T-helper 2 cell (primary cell): ENCODE measurements at regions not wholly inside any gene's neighbourhood (a gene's known extent, or its start where the extent isn't known, plus 50 kb on each side); places are given as distances from the start of the nearest gene placed in this dataset.
"Not testable (repeated sequence)": the region's sequence is repeated elsewhere in the genome, so short reads cannot be mapped to it uniquely, and the experiment has no call there.

Source experiments
- DNase-seq, 5 experiments: peaks; one replicate each; pipeline versions ENCODE4 v3.0.0 to v3.0.0-alpha.2; 2012 to 2022

DNA sequence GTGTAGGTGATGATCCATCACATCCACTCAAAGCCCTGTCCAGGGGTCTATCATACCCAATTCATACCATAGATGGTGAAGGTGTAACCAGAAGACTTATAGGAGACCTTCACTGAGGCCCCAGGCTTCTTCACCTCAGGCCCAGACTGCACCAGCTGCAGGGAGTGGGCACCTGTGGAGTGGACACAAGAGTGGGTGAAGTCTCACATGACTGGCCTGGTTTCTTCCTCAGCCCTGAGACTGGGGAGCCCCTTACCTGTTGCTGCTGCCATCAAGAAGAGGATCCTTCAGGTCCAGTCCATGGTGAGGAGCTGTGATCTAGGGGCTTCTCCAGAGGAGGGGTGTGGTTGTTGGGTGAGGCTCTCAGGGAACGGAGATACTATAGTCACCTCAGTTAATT is 851.0 kb downstream of the TMEM121 start:
- DNase-seq: no peak

DNA sequence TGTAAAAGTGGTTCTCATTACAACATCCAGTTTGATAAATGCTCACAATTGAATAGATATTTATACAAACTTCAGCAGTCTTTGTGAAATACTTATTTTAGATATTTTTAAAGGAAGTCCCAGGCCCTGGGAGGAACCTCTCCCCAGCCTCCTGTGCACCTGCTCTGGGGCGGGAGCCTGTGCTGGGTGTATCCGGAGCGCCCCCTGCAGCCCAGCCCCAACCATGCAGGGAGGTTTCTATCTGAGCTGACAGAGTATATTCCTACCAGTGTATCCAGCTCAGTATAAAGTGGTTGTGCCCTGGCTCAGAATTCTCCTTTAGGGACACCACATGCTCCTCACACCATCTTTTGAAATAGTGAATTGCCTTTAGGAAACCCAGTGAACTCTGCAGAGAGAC is 851.8 kb downstream of the TMEM121 start:
- peak in 2 of 5 experiments; percentile 13 to 33 for DNase-seq

DNA sequence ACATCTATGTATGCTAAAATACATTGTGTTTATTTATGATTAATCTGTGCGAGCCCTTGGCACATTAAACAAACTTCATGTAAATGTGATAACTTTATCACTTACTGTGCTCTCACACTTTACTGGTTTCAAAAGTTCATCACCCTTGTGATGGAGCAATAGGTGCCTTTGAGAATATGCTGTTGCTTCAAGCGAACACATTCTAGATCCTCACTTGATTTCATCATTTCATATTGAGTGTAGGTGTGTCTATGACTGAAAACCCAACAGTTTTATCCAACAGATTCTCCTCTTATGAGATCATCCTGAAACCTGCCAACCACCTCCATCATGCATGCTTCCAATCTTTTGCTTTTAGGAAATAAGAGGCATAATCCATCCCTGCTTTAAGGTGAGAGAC is 854.4 kb downstream of the TMEM121 start:
- DNase-seq: no peak

DNA sequence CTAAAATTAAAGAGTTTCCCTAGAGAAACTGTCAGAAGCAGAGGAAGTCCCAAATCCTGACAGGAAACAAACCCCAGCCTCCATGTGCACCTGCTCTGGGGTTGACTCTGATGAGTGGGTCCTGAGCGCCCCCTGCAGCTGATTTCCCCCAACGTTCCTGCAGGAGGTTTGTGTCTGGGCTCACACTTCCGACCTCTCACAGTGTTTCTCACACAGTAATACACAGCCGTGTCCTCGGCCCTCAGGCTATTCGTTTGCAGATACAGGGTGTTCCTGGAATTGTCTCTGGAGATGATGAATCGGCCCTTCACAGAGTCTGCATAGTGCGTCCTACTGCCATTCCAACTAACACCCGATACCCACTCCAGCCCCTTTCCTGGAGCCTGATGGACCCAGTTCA is 862.8 kb downstream of the TMEM121 start:
- DNase-seq: not testable (repeated sequence)

DNA sequence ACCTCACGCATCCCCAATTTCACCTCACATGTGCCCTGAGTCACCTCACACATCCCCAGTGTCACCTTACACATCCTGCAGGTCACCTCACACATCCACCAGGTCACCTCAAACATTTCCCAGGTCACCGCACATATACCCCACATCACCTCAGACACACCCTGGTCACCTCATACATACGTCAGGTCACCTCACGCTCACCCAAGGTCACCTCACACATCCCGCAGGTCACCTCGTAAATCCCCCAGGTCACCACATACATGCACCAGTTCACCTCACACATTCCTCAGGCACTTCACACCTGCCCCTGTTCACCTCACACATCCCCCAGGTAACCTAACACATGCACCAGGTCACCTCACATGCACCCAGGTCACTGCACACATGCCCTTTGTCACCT is 864.0 kb downstream of the TMEM121 start:
- DNase-seq: peak in 1 of 5 experiments; percentile 13

DNA sequence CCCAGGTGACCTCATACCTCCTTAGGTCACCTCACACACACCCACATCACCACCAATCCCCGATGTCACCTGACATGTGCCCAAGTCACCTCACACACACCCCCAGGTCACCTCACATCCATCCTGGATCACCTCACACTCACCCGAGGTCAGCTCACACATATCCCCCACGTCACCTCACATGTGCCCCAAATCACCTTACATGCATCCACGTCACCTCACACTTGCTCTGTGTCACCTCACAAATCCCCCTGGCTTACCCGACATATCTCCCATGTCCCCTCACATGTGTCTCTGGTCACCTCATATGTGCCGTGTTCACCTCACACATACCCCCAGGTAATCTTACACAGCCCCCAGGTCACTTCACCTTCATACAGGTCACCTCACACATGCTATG is 864.6 kb downstream of the TMEM121 start:
- DNase-seq: no peak

DNA sequence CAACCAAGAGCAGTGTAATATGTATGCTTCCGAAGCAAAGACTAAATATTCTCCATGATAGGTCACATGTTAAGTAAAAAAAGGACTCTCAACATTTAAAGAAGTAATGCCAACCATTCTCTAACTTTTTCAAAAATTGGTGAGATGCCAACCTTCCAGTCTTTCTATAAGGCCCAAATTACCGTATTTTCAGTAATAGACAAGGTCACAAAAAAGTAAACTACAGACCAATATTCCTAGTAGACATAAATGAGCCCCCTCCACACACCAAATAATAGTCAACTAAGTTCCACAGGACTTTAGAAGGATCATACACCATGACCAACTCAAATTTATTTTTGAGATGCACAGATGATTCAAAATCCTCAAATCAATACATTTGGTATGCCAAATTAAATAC is 867.4 kb downstream of the TMEM121 start:
- no peak for DNase-seq

DNA sequence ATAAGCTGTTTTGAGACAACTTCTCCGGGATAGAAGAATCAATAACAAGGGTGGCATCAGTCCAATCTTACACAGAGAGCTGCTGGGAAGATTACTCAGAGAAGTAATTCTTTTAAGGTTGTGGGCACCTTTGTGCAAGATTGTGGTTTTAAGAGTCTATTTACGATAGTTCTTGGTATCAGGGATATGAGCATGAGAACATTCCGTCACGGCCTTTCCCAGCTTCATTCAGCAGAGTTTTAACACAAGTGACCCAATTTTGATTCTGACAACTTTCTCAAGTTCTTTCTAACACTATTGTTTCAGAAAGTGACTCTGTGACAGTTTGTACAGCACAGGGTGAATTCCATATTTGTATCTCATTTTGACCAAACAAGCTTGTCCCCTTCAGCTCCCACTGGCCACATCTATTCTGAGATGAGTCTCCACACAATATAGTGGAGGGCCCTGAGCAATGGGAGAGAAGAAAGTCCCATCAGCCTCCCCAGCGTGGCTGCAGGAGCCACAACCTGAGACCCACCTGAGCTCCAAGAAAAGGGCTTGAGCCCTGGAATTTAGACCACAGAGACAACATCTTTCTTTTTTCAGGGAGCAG is 869.2 kb downstream of the TMEM121 start:
- peak in 1 of 5 experiments; percentile 21 for DNase-seq

DNA sequence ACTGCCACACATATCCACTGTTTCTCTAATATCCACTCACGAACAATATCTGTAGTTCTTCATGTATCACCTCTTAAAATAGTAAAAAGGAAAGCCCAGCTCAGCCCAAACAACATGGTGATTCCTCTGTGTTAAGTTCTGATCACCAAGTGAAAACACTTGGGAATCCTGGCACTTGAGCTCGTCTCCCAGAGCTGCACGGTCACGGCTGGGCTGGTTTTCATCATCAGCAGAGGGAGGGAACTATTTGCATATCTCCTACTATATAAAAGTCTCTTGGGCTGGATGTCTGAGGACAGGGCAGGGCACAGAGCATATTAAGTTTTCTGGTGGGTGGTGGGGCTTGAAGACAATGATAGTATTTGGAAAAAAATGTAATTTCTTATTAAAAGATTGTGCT is 870.6 kb downstream of the TMEM121 start:
- no peak for DNase-seq

DNA sequence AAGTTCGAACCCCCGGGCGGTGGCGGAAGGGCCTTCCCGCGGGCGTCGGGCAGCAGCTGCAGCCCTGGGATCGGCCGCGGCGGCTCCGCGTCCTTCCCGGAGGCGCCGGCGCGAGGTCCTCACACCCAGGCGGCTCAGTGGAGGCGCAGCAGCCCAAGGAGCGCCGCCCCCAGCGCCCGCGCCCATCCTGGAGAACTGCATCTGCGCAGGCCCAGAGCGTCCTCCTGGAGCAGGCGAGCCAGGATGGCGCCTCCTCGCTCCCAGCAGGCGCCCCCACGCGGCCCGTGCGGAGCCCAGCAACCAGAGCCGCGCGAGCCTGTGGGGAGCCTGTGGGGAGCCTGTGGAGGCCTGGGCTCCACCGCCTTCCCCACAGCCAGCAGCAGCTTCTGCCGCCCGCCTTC is 872.5 kb downstream of the TMEM121 start:
- peak in 2 of 5 experiments; percentile 29 to 48 for DNase-seq

DNA sequence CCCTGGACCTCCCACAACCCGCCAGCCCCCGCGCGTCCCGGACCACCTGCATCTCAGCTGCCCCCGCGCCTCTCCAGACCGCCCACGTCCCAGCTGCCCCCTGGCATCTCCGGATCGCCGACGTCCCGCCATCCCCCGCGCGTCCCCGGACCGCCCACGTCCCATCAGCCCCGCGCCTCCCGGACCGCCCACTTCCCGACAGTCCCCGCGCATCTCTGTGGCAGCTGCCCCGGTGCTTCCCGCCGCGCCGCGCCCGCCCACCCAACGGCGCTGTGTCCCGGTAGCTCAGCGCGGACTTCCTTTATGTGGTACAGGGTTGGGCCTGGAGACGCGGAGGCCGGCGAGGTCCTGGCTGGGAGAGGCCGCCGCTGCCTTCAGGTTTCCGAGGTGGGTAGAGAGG is 874.9 kb downstream of the TMEM121 start:
- DNase-seq: not testable (repeated sequence)

DNA sequence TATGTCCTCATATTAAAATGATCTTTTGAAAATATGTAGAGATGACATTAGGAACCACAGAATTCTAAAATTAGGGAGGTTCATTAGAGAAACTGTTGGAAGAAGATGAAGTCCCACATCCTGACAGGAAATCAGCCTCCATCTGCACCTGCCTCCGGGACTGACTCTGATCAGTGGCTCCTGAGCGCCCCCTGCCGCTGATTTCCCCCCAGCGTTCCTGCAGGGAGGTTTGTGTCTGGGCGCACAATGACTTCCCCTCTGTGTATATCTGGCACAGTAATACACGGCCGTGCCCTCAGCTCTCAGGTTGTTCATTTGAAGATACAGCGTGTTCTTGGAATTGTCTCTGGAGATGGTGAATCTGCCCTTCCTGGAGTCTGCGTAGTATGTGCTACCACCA is 883.8 kb downstream of the TMEM121 start:
- not testable (repeated sequence) for DNase-seq

DNA sequence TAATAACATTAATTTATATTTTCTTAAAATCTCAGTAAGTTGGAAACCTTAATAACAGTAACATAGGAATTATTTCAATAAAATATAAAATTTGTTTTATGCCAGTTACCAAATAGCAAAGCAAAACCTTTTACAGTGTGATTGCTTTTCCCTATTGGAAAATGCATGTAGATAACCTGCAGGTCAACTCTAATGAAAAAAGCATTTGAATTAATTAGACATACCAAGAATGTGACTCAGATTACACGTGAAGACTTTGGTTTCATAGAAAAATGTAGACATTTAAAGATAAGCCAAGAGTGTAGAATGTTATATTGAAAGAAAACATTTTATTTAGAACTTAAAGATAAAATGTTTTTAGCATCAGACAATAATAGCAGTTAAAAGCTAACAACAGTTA is 888.1 kb downstream of the TMEM121 start:
- no peak for DNase-seq

DNA sequence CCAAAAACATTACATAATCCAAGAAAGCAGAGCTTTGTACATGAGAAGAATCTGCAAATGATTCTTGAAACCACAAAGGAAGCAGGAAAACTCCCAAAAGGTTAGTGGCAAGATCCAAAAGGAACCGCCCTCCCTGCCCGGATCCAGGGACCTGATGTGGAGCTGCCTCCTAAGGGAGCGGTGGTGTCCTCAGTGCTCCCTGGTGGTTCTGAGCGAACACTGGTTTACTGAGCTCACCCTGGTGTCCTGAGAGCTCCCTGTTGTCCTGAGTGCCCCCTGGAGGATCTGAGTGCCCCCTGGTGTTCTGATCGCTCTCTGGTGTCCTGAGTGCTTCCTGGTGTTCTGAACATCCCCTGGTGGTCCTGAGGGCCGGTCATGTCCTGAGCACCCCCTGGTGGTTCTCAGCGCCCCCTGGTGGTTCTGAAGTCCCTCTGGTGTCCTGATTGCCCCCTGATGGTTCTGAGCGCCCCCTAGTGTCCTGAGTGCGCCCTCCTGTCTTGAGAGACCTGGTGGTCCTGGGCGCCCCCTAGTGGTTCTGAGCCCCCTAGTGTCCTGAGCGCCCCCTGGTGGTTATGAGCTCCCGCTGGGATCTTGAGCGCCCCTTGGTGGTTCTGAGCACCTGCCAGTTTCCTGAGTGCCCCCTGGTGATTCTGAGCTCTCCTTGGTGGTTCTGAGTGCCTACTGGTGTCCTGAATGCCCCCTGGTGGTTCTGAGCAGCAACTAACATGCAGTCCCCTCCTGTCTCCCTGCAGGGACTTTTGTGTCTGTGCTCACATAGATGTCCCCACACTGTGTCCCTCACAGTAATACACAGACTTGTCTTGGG is 891.1 kb downstream of the TMEM121 start:
- peak; percentile 55 to 89 (median 75) for DNase-seq

DNA sequence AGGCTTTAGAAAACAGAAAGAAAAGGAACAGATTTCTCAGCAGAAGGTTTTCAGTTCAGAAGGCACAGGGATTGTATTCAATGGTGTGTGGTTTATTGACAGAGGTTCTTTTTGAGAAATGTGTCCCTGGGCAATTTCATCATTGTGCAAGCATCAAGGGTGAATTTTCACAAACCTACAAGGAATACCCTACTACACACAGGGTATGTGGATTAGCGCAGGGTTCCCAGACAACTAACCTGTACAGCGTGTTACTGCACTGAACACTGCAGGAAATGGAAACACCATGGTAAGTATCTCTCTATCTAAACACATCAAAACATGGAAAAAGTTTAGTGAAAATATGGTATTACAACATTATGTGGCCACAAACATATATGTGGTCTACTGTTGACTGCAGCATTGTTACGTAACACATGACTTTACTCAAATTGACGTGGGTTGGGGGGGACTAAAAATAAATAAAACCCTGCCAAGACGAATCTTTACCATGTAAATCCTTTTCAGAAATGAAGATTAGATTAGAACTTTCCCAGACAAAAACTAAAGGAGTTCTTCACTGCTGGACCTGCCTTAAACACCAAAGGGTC is 893.1 kb downstream of the TMEM121 start:
- no peak for DNase-seq

DNA sequence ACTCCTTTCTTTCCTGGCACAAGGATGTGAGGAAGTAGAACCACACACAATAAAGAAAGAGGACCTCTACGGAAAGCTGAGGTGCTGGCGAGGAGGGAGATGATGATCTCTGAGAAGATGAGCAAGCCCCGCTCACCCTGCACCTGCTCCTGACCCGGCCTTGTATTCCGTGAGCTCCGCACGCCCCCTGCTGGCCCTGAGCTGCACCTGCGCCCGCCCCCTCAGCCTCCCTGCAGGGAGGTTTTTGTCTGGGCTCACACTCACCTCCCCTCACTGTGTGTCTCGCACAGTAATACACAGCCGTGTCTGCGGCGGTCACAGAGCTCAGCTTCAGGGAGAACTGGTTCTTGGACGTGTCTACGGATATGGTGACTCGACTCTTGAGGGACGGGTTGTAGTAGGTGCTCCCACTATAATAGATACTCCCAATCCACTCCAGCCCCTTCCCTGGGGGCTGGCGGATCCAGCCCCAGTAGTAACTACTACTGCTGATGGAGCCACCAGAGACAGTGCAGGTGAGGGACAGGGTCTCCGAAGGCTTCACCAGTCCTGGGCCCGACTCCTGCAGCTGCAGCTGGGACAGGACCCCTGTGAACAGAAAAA is 895.1 kb downstream of the TMEM121 start:
- DNase-seq: peak in 4 of 5 experiments; percentile 37 to 71 (median 54)

DNA sequence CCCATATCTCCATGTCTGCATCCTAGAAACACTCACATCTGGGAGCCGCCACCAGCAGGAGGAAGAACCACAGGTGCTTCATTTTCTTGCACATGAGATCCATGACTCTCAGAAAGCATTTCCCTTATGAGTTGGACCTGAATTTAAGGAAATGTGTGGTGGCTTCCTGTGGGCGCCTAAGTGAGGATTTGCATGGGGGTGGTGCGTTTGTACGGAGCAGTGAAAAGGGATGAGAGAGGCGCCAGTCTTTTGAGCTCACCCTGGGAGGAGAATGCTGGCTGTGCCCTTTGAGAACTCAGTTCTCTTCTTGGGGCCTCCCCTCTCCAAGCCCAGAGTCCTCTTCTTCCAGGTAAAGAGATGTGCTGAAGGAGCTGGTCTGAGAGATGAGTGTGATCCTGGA is 895.7 kb downstream of the TMEM121 start:
- DNase-seq: no peak

DNA sequence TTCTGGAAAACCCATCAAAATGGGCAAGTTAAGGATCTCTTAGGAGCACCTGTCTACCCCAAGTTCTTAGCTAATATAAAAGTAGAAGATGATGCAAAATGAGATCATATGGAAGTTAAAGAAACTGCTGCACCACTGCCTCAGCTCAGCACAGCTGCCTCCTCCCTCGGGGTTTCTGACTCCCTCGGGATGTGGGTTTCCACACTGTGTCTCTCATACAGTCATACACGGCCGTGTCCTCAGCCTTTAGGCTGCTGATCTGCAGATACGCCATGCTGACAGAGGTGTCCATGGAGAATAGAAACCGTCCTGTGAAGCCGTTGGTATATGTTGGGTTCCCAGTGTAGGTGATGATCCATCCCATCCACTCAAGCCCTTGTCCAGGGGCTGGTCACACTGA is 898.8 kb downstream of the TMEM121 start:
- not testable (repeated sequence) for DNase-seq

DNA sequence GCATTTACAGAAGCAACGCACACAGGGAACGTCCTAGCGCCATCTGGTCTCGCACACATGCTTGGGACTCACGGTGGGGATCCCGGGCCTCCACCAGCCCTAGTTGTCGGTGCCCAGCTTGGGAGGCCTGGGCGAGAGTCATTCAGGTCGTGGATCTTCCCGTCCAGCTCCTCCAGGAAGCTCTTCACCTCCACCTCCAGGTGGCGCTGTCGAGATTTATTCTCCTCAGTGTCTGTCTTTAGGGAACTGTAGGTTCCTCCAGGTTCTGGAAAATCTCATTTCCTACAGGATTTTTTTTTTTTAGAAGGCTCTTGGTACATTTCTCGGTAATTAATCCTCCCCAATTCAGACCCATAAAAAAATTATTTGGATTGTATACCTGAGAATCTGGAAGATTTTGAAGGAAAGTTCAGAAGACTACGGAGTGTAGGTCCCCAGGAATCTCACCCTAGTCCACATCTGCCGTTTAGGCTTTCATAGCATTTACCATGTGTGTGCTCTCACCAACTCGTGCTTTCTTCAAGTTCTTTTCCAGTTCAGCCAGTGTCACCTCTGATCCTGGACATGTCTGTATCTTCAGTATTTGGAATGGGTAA is 910.0 kb downstream of the TMEM121 start:
- DNase-seq: peak; percentile 45 to 65 (median 53)

DNA sequence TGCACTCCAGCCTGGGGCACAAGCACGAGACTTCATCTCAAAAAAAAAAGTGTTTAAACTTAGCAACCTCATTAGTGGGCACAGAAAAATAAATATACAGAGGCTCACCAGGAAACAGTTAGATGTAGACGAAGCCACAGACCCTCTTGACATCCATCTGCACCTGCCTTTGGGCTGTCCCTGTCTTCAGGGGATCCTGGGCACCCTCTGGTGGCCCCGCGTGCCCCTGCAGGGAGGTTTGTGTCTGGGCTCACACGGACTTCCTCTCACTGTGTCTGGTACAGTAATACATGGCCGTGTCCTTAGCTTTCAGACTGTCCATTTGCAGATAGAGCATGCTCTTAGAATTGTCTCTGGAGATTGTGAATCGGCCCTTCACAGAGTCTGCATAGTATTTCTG is 916.5 kb downstream of the TMEM121 start:
- peak in 1 of 5 experiments; percentile 42 for DNase-seq

DNA sequence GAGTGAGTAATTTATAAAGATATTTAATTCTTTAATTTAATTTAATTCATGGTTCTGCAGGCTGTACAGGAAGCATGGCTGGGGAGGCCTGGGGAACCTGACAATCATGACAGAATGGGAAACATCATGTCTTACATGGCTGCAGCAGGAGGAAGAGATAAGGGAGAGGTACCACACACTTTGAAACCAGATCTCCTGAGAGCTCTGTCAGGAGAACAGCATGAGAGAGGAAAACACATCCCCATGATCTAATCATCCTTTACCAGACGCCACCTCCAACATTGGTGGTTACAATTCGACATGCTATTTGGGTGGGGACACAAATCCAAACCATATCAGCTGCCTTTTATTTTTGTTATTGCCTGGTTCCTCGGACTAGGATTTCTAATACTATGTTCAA is 928.6 kb downstream of the TMEM121 start:
- no peak for DNase-seq

DNA sequence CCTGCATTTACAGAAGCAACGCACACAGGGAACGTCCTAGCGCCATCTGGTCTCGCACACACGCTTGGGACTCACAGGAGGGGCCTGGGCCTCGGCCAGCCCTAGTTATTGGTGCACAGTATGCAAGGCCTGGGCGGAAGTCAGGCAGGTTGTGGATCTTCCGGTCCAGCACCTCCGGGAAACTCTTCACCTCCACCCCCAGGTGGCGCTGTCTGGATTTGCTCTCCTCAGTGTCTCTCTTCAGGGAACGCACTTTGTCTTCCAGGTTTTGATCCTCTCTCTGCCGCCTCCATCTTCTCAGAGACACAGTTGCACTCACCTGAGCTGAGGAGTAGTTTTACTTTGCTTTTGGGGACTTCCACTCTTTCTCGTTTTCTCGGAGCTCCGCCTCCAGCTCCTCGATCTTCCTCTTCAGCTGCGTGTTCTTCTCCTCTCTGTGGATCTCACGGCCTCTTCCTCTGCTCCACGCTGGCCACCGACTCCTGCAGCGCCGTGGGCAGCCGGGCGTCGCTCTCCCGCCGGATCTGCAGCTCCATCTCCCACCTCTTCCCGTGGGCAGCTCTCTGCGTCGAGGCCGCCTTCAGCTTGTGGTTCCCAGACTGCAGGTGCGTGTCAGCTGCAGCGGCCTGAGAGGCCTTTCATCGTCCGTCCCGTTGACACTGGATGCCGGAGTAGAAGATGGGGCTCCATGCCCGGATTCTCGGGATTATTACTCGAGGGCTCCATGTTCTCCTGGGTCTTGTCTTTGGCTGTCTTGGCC is 933.8 kb downstream of the TMEM121 start:
- DNase-seq: peak; percentile 23 to 71 (median 51)
